ENCODE measurements at regions not wholly inside any gene's neighbourhood (a gene's known extent, or its start where the extent isn't known, plus 50 kb on each side); places are given as distances from the start of the nearest gene placed in this dataset.

DNA sequence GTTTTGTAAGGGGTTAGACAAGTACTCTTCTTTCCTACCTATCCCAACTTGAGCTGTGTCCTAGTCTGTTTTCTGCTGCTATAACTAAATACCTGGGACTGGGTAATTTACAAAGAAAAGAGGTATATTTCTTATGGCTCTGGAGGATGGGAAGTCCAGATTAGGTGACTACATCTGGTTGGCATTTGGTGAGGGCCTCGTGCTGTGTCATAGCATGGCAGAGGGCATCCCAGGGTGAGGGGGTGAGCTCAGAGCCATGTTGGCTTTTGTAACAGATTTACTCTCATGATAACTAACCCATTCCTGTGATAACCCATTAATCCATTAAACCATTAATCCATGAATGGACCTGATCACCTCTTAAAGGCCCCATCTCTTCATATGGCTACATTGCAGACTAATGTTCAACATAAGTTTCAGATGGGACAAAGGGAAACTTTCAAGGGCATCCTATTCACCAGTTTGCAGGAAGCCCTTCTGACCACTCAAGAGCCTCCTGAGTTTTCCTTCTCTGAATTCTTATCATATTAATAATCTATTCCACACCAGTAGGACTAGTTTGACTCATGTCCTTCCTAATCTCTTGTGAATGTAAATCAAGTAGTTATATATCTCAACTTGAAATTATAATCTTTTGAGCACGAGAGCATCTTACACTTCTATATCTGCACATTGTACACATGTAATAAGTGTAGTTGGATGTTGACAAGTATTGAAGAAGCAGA is 185.7 kb upstream of the ZPLD1 start:
- intact Hi-C loops (cut with micrococcal nuclease; ENCODE audit: unreplicated experiment) = no loop called here
- no peak for DNase-seq
- no peaks in the 10 kb centered on the region for H3K9me3 ChIP-seq
- Mint-ChIP-seq H3K4me1 (ENCODE audit: low read depth, unreplicated experiment) (no peaks in the 10 kb centered on the region), H3K9me3 (ENCODE audit: unreplicated experiment) (no peaks in the 10 kb centered on the region), H3K27me3 (ENCODE audit: insufficient read depth, unreplicated experiment) (peaks cover 6% of the 10 kb centered on the region), H3K4me3 (ENCODE audit: unreplicated experiment) (no peak overlapping the region), H3K36me3 (ENCODE audit: insufficient read depth, unreplicated experiment) (no peaks in the 10 kb centered on the region), H3K27ac (ENCODE audit: unreplicated experiment) (no peak overlapping the region)
- no peaks in the 10 kb centered on the region for H3K27me3 ChIP-seq (replicated peaks; ENCODE audit: control insufficient read depth, insufficient read depth, low read length)
- POLR2A ChIA-PET = no interaction called here
- no peaks in the 10 kb centered on the region for H3K4me1 ChIP-seq
- CTCF ChIA-PET = no interaction called here
- no peaks in the 10 kb centered on the region for H3K36me3 ChIP-seq (ENCODE audit: control insufficient read depth, insufficient read depth, low read length)
- H3K4me3 ChIP-seq (ENCODE audit: low read depth, low read length) = no peak overlapping the region
- no TSS peak for BruUV-seq (replicated peaks)
- TF ChIP-seq, protein P1, sequence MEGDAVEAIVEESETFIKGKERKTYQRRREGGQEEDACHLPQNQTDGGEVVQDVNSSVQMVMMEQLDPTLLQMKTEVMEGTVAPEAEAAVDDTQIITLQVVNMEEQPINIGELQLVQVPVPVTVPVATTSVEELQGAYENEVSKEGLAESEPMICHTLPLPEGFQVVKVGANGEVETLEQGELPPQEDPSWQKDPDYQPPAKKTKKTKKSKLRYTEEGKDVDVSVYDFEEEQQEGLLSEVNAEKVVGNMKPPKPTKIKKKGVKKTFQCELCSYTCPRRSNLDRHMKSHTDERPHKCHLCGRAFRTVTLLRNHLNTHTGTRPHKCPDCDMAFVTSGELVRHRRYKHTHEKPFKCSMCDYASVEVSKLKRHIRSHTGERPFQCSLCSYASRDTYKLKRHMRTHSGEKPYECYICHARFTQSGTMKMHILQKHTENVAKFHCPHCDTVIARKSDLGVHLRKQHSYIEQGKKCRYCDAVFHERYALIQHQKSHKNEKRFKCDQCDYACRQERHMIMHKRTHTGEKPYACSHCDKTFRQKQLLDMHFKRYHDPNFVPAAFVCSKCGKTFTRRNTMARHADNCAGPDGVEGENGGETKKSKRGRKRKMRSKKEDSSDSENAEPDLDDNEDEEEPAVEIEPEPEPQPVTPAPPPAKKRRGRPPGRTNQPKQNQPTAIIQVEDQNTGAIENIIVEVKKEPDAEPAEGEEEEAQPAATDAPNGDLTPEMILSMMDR (IDR thresholded peaks at IDR 0.05; ENCODE audit: insufficient read depth in 1 of 2, low read depth in 1 of 2, low read length in 1 of 2, severe bottlenecking in 1 of 2, unreplicated experiment in 1 of 2) = no peak

GRCh38 chr3:102255736-102256135 is 179.1 kb upstream of the ZPLD1 start:
- Histone ChIP-seq H3K4me1 (no peaks in the 10 kb centered on the region), H3K36me3 (ENCODE audit: control insufficient read depth, insufficient read depth, low read length) (no peaks in the 10 kb centered on the region), H3K4me3 (ENCODE audit: low read depth, low read length) (no peak overlapping the region), H3K9me3 (no peaks in the 10 kb centered on the region), H3K27me3 (replicated peaks; ENCODE audit: control insufficient read depth, insufficient read depth, low read length) (no peaks in the 10 kb centered on the region)
- POLR2A ChIA-PET = no interaction called here
- H3K36me3 Mint-ChIP-seq (ENCODE audit: insufficient read depth, unreplicated experiment) = no peaks in the 10 kb centered on the region
- TF ChIP-seq, protein P1 (IDR thresholded peaks at IDR 0.05; ENCODE audit: insufficient read depth in 1 of 2, low read depth in 1 of 2, low read length in 1 of 2, severe bottlenecking in 1 of 2, unreplicated experiment in 1 of 2) = no peak
- H3K9me3 Mint-ChIP-seq (ENCODE audit: unreplicated experiment) = no peaks in the 10 kb centered on the region
- intact Hi-C loops (cut with micrococcal nuclease; ENCODE audit: unreplicated experiment) = no loop called here
- no peak overlapping the region for H3K4me3 Mint-ChIP-seq (ENCODE audit: unreplicated experiment)
- no peak for DNase-seq
- CTCF ChIA-PET = no interaction called here
- H3K27ac Mint-ChIP-seq (ENCODE audit: unreplicated experiment) = no peak overlapping the region
- no peaks in the 10 kb centered on the region for H3K4me1 Mint-ChIP-seq (ENCODE audit: low read depth, unreplicated experiment)
- H3K27me3 Mint-ChIP-seq (ENCODE audit: insufficient read depth, unreplicated experiment) = peaks cover 9% of the 10 kb centered on the region
- no TSS peak for BruUV-seq (replicated peaks)

DNA sequence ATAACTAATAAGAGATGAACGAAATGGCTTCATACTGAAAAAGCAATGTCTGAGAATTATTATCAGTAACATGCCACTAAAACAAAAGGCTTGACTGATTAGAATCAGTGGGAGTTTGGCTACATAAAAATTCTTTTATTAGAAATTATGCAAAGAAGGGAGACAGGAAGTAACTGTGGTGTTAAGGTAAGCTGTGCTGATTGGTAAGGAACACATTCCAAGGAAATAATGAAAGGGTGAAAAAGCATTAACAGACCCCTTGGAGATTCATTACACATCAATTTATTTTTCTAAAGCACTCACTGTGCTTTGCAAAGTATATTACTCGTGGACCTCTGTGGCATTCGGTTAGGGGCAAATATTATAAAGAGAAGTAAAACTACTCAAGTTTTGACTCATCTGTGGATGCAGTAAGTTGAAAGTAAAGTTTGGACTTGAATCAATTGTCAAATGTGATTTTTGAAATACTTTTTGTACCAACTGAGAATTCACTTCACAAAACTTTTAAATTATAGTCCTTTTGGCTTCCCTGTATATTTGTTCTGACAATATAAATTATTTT is 176.1 kb upstream of the ZPLD1 start:
- intact Hi-C loops (cut with micrococcal nuclease; ENCODE audit: unreplicated experiment) = no loop called here
- POLR2A ChIA-PET = no interaction called here
- Histone ChIP-seq H3K4me1 (no peaks in the 10 kb centered on the region), H3K27me3 (replicated peaks; ENCODE audit: control insufficient read depth, insufficient read depth, low read length) (no peaks in the 10 kb centered on the region), H3K4me3 (ENCODE audit: low read depth, low read length) (no peak overlapping the region), H3K9me3 (no peaks in the 10 kb centered on the region), H3K36me3 (ENCODE audit: control insufficient read depth, insufficient read depth, low read length) (no peaks in the 10 kb centered on the region)
- Mint-ChIP-seq H3K4me1 (ENCODE audit: low read depth, unreplicated experiment) (no peaks in the 10 kb centered on the region), H3K4me3 (ENCODE audit: unreplicated experiment) (no peak overlapping the region), H3K9me3 (ENCODE audit: unreplicated experiment) (no peaks in the 10 kb centered on the region), H3K27ac (ENCODE audit: unreplicated experiment) (no peak overlapping the region), H3K27me3 (ENCODE audit: insufficient read depth, unreplicated experiment) (peaks cover 6% of the 10 kb centered on the region), H3K36me3 (ENCODE audit: insufficient read depth, unreplicated experiment) (no peaks in the 10 kb centered on the region)
- TF ChIP-seq, protein P1 (IDR thresholded peaks at IDR 0.05; ENCODE audit: insufficient read depth in 1 of 2, low read depth in 1 of 2, low read length in 1 of 2, severe bottlenecking in 1 of 2, unreplicated experiment in 1 of 2) = no peak
- CTCF ChIA-PET = no interaction called here
- BruUV-seq (replicated peaks) = no TSS peak
- DNase-seq = no peak

All from Caco-2 (cell line).